OCI-LY1 (cell line): ENCODE measurements at regions not wholly inside any gene's neighbourhood (a gene's known extent, or its start where the extent isn't known, plus 50 kb on each side); places are given as distances from the start of the nearest gene placed in this dataset.

Source experiments
- H2AFZ ChIP-seq: fragments of 200-600 bp; sonication (generic), shearing (Covaris generic); 2 replicates; pipeline ENCODE4 v1.6.0; 2014; ENCODE audit warnings: antibody characterized with exemption, mild to moderate bottlenecking, low read length
- H3F3A ChIP-seq: fragments of 200-600 bp; sonication (generic), shearing (Covaris generic); 2 replicates; pipeline ENCODE4 v1.6.0; 2014; ENCODE audit warnings: mild to moderate bottlenecking, antibody characterized with exemption, low read length, moderate library complexity; ENCODE audit not compliant: insufficient read depth
- H3K27ac ChIP-seq: fragments of 200-600 bp; sonication (generic); 2 replicates; pipeline ENCODE4 v1.5.1; 2014; ENCODE audit warnings: low read length, mixed run types, mild to moderate bottlenecking, low read depth; ENCODE audit not compliant: poor library complexity, severe bottlenecking
- H3K27me3 ChIP-seq: fragments of 200-600 bp; sonication (generic); 2 replicates; pipeline ENCODE4 v1.6.0; 2014; ENCODE audit warnings: antibody characterized with exemption, mild to moderate bottlenecking, low read length, moderate library complexity; ENCODE audit not compliant: insufficient read depth
- H3K36me3 ChIP-seq: fragments of 200-600 bp; sonication (generic); 2 replicates; pipeline ENCODE4 v1.6.1; 2014; ENCODE audit warnings: mild to moderate bottlenecking, antibody characterized with exemption, low read length, moderate library complexity, mixed read lengths; ENCODE audit not compliant: insufficient read depth
- H3K4me1 ChIP-seq: fragments of 200-600 bp; sonication (generic); 2 replicates; pipeline ENCODE4 v1.5.1; 2014; ENCODE audit warnings: mild to moderate bottlenecking, low read length, moderate library complexity; ENCODE audit not compliant: insufficient read depth, severe bottlenecking
- H3K4me2 ChIP-seq: fragments of 200-600 bp; sonication (generic), shearing (Covaris generic); 2 replicates; pipeline ENCODE4 v1.6.1; 2014; ENCODE audit warnings: low read length
- H3K4me3 ChIP-seq: fragments of 200-600 bp; sonication (generic); 2 replicates; pipeline ENCODE4 v1.5.1; 2014; ENCODE audit warnings: low read length, low read depth, mild to moderate bottlenecking, mixed read lengths; ENCODE audit not compliant: poor library complexity, severe bottlenecking
- H3K79me2 ChIP-seq: fragments of 200-600 bp; shearing (Covaris generic); 2 replicates; pipeline ENCODE4 v1.6.1; 2016; ENCODE audit warnings: mixed run types, low read length, mixed read lengths; ENCODE audit not compliant: insufficient read depth
- H3K9ac ChIP-seq: fragments of 200-600 bp; sonication (generic), shearing (Covaris generic); 2 replicates; pipeline ENCODE4 v1.6.1; 2014; ENCODE audit warnings: mild to moderate bottlenecking, low read length, mixed read lengths
- H3K9me2 ChIP-seq: fragments of 200-600 bp; sonication (generic), shearing (Covaris generic); 2 replicates; pipeline ENCODE4 v1.6.1; 2014; ENCODE audit warnings: low read depth, mild to moderate bottlenecking, low read length, mixed read lengths
- H3K9me3 ChIP-seq: fragments of 200-600 bp; shearing (Covaris generic); 2 replicates; pipeline ENCODE4 v1.6.1; 2014; ENCODE audit warnings: low read length, mixed read lengths
- H4K20me1 ChIP-seq: fragments of 200-600 bp; sonication (generic), shearing (Covaris generic); 2 replicates; pipeline ENCODE4 v1.6.0; 2016; ENCODE audit warnings: mild to moderate bottlenecking, low read length; ENCODE audit not compliant: insufficient read depth
- EZH2 ChIP-seq: fragments of 200-600 bp; sonication (generic), shearing (Covaris generic); IDR thresholded peaks from 2 replicates; pipeline ENCODE4 v1.8.0; 2017; ENCODE audit warnings: borderline replicate concordance, mixed run types, mild to moderate bottlenecking, antibody characterized with exemption, low read length, moderate library complexity, mixed read lengths
- TF ChIP-seq, protein P1 (sequence below): fragments of 200-600 bp; sonication (generic), shearing (Covaris generic); IDR thresholded peaks from 2 replicates; pipeline ENCODE4 v1.5.1; 2017; ENCODE audit warnings: mild to moderate bottlenecking, antibody characterized with exemption, low read length, moderate library complexity, mixed read lengths

DNA sequence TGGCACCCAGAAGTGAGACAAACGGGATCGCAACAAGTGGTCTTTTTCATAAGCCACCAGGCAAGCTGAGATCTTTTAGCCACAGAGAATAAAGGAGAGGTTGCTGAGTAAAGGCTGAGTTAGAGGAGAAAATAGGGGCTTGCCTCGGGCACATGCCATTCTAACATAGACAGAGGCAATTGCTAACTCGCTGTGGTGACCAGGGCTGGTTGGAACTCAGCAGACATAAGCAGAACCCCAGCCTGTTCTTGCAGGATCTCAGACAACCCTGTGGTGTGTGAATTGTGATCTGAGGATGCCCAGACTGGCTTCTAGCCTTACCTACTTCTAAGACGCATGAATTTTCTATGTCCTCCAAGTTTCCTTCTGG lies 300.2 kb downstream of the CDCA7 start:
- no peaks in the 10 kb centered on the region for H3K9me2 ChIP-seq
- H3K27me3 ChIP-seq = no peaks in the 10 kb centered on the region; the same call in 1 of the 2 replicates
- H3F3A ChIP-seq = no peaks in the 10 kb centered on the region
- H3K9ac ChIP-seq = no peak overlapping the region
- H4K20me1 ChIP-seq = no peaks in the 10 kb centered on the region
- no peaks in the 10 kb centered on the region for H3K9me3 ChIP-seq
- H2AFZ ChIP-seq = no peak overlapping the region
- H3K4me3 ChIP-seq = no peak overlapping the region
- H3K27ac ChIP-seq = no peak overlapping the region
- H3K36me3 ChIP-seq = no peaks in the 10 kb centered on the region
- H3K79me2 ChIP-seq = no peaks in the 10 kb centered on the region
- H3K4me1 ChIP-seq = no peaks in the 10 kb centered on the region
- TF ChIP-seq, protein P1, sequence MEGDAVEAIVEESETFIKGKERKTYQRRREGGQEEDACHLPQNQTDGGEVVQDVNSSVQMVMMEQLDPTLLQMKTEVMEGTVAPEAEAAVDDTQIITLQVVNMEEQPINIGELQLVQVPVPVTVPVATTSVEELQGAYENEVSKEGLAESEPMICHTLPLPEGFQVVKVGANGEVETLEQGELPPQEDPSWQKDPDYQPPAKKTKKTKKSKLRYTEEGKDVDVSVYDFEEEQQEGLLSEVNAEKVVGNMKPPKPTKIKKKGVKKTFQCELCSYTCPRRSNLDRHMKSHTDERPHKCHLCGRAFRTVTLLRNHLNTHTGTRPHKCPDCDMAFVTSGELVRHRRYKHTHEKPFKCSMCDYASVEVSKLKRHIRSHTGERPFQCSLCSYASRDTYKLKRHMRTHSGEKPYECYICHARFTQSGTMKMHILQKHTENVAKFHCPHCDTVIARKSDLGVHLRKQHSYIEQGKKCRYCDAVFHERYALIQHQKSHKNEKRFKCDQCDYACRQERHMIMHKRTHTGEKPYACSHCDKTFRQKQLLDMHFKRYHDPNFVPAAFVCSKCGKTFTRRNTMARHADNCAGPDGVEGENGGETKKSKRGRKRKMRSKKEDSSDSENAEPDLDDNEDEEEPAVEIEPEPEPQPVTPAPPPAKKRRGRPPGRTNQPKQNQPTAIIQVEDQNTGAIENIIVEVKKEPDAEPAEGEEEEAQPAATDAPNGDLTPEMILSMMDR = no peak
- no peak for TF ChIP-seq EZH2
- no peak overlapping the region for H3K4me2 ChIP-seq

DNA sequence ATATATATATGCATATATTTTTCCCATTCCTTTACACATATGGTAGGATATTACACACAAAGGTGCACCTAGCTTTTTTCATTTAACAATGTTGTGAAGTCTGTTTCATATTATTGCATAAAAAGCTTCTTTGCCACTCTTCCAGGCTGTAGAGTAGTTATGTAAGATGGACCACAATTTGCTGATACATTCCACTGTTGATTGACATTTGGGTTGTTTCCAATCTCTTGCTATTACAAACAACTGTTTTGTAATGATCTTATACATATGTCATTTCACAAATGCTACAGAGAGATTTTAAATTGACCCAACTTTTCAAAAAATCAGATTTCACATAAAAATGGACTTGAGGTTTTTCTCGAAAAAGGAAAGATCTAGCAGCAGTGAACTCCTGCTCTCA lies 301.4 kb downstream of the CDCA7 start:
- Histone ChIP-seq H3K27me3 (no peaks in the 10 kb centered on the region; the same call in 1 of the 2 replicates), H3F3A (no peaks in the 10 kb centered on the region), H3K9ac (no peak overlapping the region), H3K36me3 (no peaks in the 10 kb centered on the region), H4K20me1 (no peaks in the 10 kb centered on the region), H3K9me3 (no peaks in the 10 kb centered on the region), H3K4me3 (no peak overlapping the region), H2AFZ (no peak overlapping the region), H3K4me2 (no peak overlapping the region), H3K4me1 (no peaks in the 10 kb centered on the region), H3K79me2 (no peaks in the 10 kb centered on the region), H3K27ac (no peak overlapping the region), H3K9me2 (no peaks in the 10 kb centered on the region)
- TF ChIP-seq, protein P1 = no peak
- TF ChIP-seq EZH2 = no peak

DNA sequence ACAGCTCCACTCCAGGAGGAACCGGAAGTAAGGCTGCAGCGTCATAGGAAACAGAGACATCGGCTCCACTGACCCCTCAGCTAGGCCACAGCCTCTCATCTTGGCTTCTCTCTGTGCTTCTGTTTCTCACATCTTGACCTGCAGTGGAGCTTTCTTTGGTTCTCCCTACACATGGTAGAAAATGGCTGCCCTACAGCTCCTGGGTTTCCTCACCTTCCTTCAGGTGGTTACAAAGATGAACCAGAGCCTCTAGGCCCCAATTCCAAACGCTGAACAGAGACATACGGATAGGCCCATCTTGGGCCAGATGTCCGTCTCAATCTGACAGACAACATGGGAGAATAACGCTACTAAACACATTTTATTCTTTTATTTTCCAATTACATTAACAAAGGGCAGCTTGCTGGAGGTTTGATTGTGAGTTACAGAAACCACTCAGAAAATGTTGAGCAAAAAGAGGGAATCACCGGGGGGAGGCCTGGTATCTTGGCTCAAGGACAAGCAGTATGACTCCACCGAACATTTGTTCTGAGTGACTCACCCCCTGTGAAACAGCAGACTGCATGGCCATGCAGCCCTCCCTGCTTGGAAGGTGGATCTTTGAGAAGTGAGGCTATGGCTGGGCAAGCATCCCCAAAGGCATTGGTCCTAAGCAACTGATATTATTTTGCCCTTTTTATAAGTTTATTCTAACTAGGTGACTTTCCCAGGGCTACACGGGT lies 303.5 kb downstream of the CDCA7 start:
- Histone ChIP-seq H3K4me2 (no peak overlapping the region), H3K4me3 (no peak overlapping the region), H3K27ac (no peak overlapping the region), H3K9me2 (no peaks in the 10 kb centered on the region), H3K4me1 (no peaks in the 10 kb centered on the region), H3K79me2 (no peaks in the 10 kb centered on the region), H3K9ac (no peak overlapping the region), H3K27me3 (no peaks in the 10 kb centered on the region), H3F3A (no peaks in the 10 kb centered on the region), H3K36me3 (no peaks in the 10 kb centered on the region), H4K20me1 (no peaks in the 10 kb centered on the region), H2AFZ (no peak overlapping the region), H3K9me3 (no peaks in the 10 kb centered on the region)
- TF ChIP-seq EZH2 = no peak
- TF ChIP-seq, protein P1 = no peak
